Lower lobe of right lung (tissue), 2 donors: ENCODE measurements at regions not wholly inside any gene's neighbourhood (a gene's known extent, or its start where the extent isn't known, plus 50 kb on each side); places are given as distances from the start of the nearest gene placed in this dataset.
A peak's percentile ranks its signal among the peaks of the same experiment; 100 is the strongest.

Experiments used
- ATAC-seq, 2 donors: fragments of 200-7000 bp; cut with Tn5 transposase; one replicate each; pipeline ENCODE4 v1.9.1; 2020 to 2022; ENCODE audit warnings: mild to moderate bottlenecking in 2 of 2, moderate library complexity in 2 of 2
- DNase-seq: peaks from one replicate; pipeline ENCODE4 v3.0.0-alpha.2; 2020
- H3K27ac ChIP-seq: fragments of 200-600 bp; one replicate; pipeline ENCODE4 v1.8.0; 2022
- H3K27me3 ChIP-seq: fragments of 200-600 bp; one replicate; pipeline ENCODE4 v1.8.0; 2022; ENCODE audit warnings: low read depth
- H3K36me3 ChIP-seq: fragments of 200-600 bp; one replicate; pipeline ENCODE4 v1.8.0; 2022; ENCODE audit warnings: mild to moderate bottlenecking
- H3K4me1 ChIP-seq: fragments of 200-600 bp; one replicate; pipeline ENCODE4 v1.8.0; 2022
- H3K4me3 ChIP-seq: fragments of 200-600 bp; one replicate; pipeline ENCODE4 v1.8.0; 2022; ENCODE audit warnings: mild to moderate bottlenecking
- H3K9me3 ChIP-seq: fragments of 200-600 bp; one replicate; pipeline ENCODE4 v1.8.0; 2022
- CTCF ChIP-seq: fragments of 200-600 bp; IDR thresholded peaks from one replicate; pipeline ENCODE4 v1.8.0; 2022; ENCODE audit warnings: antibody characterized with exemption, mild to moderate bottlenecking
- intact Hi-C: fragments of 100-400 bp; cut with DNase I; formaldehyde crosslinking; loops from one replicate; pipeline ENCODE4 v1.11.0; 2022
- donor health status: DM: no; HTN: yes; CAD: no; lungs with severe emphysema.

DNA sequence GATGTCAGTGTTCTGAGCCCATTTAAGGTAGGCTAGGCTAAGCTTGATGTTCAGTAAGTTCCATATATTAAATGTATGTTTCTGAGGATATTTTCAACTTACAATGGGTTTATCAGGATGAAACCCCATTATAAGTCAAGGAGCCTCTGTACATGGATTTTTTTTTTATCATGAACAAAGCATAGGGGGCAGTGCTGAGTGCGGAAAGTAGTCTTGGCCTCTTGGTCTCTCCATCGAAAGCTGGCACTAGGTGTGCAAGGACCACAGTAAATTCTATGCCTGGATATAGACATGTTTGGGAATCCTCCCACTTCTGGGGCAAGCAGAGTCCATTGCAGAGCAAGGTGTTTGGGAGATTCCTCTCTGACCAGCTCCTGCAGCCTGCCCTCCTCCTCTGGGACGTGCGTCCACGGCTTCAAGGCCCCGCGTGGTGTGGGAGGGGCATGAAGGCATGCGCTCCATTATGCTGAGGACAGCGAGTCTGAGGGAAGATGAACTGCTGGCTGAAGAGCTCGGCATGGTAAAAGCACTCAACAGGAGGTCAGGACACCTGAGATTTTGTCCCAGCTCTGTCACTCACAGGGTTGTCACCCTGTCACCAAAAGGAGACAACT lies 122.9 kb upstream of the LIPC start:
- DNase-seq = no peak

GRCh38 chr15:58309963-58310928 lies 121.5 kb upstream of the LIPC start:
- Histone ChIP-seq H3K4me1 (peaks cover 6% of the 10 kb centered on the region), H3K27ac (no peak overlapping the region), H3K9me3 (no peaks in the 10 kb centered on the region), H3K27me3 (no peaks in the 10 kb centered on the region), H3K36me3 (no peaks in the 10 kb centered on the region), H3K4me3 (no peak overlapping the region)
- ATAC-seq (peak; percentile 39 to 68), DNase-seq (peak; percentile 65)
- intact Hi-C loops = no loop called here
- no peak for TF ChIP-seq CTCF

More for the DNA sequence above, 122.9 kb upstream of the LIPC start:
- Histone ChIP-seq H3K9me3 (no peaks in the 10 kb centered on the region), H3K27ac (no peak overlapping the region), H3K27me3 (no peaks in the 10 kb centered on the region), H3K4me3 (no peak overlapping the region), H3K36me3 (no peaks in the 10 kb centered on the region), H3K4me1 (peaks cover 6% of the 10 kb centered on the region)
- intact Hi-C loops = no loop called here
- no peak for TF ChIP-seq CTCF
- ATAC-seq = no peak

GRCh38 chr15:58311556-58311955 lies 120.2 kb upstream of the LIPC start:
- Histone ChIP-seq H3K9me3 (no peaks in the 10 kb centered on the region), H3K36me3 (no peaks in the 10 kb centered on the region), H3K4me1 (peaks cover 6% of the 10 kb centered on the region), H3K27ac (no peak overlapping the region), H3K4me3 (no peak overlapping the region), H3K27me3 (no peaks in the 10 kb centered on the region)
- intact Hi-C loops = no loop called here
- DNase-seq (no peak), ATAC-seq (no peak)
- TF ChIP-seq CTCF = no peak

DNA sequence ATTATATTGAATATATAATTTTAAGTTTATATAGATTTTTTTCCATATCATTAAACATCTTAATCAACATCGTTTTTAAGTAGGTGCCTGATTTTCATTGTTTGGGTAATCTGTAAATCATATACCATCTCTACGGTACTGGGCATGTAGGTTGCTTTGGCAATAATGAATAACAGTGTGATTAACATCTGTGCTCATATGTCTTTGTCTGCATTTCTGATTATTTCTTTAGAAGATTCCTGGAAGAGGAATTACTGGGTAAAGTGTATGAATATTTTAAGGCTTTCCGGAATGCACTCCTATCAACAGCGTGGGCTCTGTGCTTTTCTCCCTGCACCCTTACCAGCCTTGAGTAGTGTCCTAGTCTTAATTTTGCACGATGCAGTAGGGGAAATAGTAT lies 119.8 kb upstream of the LIPC start:
- Histone ChIP-seq H3K4me3 (no peak overlapping the region), H3K27ac (no peak overlapping the region), H3K4me1 (peaks cover 2% of the 10 kb centered on the region), H3K9me3 (no peaks in the 10 kb centered on the region), H3K36me3 (no peaks in the 10 kb centered on the region), H3K27me3 (no peaks in the 10 kb centered on the region)
- no peak for TF ChIP-seq CTCF
- ATAC-seq (no peak), DNase-seq (no peak)
- intact Hi-C loops = no loop called here

GRCh38 chr15:58313304-58313703 lies 118.5 kb upstream of the LIPC start:
- no peak for ATAC-seq
- no peaks in the 10 kb centered on the region for H3K27me3 ChIP-seq
- TF ChIP-seq CTCF = no peak
- H3K9me3 ChIP-seq = no peaks in the 10 kb centered on the region
- H3K27ac ChIP-seq = no peak overlapping the region
- H3K4me1 ChIP-seq = no peaks in the 10 kb centered on the region
- DNase-seq = no peak
- no peaks in the 10 kb centered on the region for H3K36me3 ChIP-seq
- intact Hi-C loops = no loop called here
- H3K4me3 ChIP-seq = no peak overlapping the region
